NCI-H1105 (cell line): ENCODE measurements at regions not wholly inside any gene's neighbourhood (a gene's known extent, or its start where the extent isn't known, plus 50 kb on each side); places are given as distances from the start of the nearest gene placed in this dataset.
A peak's percentile ranks its signal among the peaks of the same experiment; 100 is the strongest.

Experiments used
- DNase-seq: peaks from one replicate; lab custom pipeline; 2025; lab: John Stamatoyannopoulos, UW

GRCh38 chr17:72408641-72409040 is 287.8 kb downstream of the SOX9 start:
- no peak for DNase-seq

DNA sequence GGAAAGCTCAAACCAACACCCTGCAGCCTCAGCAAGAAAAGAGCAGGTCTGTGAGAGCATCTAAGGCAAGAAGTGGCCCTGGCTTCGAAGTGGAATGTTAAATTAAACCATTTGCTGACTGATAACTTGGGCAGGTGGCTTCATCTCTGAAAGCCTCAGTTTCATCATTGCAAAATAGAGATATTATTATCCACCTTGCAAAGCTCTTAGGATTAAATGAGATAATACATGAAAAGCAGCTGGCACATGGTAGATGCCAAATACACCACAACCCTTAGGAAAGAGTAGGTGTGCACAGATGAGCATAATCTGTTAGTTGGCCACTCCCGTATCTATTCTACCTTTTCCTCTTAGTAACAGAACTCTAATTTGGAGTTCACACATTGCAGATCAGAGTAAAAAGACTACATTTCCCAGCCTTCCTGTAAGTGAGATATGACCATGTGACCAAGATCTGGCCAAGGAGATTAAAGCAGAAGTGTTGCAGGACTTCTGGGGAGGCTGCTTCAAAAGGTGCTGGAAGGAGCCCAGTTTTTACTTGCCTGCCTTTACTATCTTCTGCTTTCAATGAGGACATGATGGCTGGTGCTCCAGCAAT is 288.7 kb downstream of the SOX9 start:
- no peak for DNase-seq

- no peak for DNase-seq
Measured at GRCh38 chr17:72411124-72411563, 290.3 kb downstream of the SOX9 start.

- no peak for DNase-seq
Measured at GRCh38 chr17:72412650-72413076, 291.8 kb downstream of the SOX9 start.

DNA sequence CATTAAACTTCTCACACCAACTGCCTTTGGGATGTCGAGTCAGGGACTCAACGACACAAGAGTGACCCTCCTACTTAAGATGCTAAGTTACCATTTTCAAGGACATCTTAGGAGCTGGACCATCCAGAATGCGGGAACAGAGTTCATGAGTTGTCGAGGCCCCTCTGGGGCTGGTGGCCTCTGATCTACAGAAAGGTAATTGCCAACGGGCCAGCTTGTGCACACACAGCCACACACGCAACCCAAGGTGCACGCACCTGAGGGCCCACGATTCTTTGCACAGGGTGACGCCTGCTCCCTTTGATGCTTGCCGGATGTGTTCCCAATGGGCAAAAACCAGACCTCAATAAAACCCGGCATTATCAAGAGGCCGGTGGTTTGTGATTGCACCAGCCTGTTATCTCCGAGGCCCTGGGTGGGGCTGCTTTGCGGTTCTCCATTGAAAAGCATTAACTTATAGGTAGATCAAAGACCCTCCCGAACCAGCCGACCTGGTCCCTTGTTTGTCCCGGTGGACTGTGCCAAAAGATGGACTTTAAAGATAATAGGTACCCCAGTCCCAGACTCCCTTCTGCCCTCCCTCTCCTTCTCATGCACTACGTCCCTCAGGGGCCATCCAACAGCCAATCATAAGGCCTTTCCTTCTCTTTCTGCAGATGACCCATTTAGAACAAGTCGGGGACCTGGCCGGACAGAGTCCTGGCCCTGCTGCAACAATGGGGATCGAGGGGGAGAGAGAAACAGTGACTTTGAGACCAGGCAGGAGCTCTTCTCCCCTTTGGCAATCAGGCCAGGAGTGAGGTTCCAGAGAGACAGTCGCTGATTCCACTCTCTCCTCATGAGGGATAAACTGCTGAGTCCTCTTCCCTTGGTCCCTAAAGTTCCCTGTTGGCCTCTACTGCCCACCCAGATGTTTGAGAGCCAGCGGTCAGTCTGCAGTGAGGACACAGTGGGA is 292.5 kb downstream of the SOX9 start:
- no peak for DNase-seq

DNA sequence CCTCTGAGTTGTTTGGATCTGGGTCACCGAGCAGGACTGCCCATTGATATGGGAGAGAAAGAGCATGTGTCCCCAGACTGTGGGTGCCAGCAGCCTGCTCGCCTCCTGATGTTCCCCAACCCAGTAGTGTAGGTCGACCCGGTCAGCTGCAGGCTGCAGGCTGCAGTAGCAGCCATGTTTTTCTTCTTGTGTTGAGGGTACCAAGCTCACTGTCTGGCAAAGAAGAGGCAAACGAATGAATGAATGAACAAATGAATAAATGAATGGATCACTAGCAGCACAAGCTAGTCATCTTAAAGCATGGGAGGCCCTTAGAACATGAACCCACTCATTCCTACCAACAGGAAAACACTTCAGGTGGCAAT is 293.2 kb downstream of the SOX9 start:
- DNase-seq = no peak

DNA sequence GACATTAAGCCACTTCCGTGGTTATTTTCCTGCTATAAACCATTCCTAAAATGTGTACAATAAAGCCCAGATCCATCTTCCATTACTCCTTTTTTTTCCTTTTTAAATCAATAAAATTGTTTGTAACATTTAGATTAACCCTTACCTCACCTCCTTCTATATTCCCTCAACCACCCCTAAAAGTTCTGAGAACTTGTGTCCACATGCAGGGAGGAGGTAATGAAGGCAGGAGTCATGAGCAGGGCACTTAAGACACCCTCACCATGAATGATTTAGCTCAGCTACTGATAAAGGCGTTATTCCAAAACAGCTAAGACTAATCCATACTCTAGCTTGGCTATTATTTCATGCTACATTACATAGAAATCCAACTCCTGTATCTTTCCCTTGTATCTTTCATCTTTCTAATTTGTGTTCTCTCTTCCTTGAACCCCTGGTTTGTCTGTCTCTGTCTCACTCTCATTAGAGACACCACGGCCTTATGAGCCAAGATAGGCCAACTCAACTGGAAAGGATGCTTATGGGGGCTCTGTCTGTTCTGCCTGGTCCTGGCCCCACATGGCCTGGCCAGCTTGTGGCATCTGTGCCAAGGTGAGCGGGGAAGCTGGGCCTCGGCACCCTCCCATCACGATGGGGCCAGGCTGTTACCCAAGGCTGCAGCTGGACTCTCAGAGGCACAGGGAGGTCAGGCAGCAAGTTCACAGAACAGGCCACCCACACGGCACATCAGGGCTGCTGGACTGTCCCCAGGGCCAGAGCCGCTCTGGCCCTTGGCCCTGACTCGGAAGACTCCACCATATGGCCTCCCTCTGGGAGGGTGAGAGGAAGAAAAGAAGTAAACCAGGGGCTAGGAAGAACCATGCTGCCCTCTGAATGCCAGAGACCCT is 294.4 kb downstream of the SOX9 start:
- DNase-seq = no peak

DNA sequence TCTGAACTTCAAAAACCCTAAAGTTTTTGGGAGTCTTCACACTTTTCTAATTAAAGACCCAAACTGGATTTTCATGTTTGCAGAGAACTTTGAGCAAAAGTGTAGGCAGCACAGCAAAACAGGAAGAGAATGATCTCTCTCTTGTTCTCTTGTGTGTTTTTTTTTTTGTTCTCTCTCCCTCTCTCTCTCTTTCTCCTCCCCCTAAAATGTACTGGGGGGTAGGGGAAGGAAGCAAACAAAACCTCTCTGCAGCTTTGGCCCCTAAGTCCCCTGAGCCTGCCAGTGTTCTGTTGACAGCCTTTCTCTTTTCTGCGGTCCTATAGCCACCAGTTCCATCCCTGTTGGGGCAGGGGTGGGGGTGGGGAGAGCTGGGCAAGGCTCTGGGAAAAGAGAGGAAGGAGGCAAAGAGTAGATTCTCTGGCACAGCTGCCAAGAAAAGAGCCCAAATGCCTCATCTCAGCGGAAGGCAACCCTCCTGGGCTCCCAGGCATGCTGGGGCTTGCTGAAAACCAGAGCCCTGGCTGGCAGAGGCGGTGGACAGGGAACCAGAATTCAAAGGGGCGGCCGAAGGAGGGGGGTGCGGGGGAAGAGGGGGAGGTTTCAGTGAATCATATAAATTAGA is 295.3 kb downstream of the SOX9 start:
- DNase-seq = peak; percentile 41

DNA sequence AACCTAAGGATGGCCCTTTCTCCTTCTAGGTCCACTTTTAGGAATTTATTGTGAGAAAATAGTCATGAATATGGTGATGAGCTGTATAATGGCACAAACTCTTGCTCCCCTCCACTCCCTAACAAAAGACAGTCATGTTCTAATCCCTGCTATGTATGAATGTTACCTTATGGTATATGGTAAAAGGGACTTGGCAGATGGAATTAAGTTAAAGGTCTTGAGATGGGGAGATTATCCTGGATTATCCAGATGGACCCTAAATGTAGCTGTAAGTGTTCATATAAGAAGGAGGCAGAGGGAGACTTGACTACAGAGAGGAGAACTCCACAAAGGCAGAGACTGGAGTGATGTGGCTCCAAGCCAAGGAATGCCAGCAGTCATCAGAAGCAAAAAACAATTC is 296.1 kb downstream of the SOX9 start:
- no peak for DNase-seq

DNA sequence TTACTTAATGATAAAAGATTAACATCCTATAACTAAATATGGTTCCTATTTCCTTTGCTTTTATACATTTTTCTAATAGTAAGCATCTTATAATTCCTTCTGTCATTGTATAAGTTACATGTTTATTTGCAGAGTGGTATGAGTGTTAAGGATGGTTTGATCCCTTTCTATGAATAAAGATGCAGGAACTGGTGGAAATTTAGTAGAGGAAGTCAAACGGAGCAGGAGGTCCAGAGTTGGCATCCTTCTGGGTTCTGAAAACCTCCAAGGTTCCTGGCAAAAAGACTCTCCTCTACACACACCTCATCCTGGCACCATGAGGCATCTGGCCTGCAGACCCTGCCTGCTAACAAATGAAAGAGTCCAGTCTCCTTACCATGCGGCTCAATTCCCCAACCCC is 296.8 kb downstream of the SOX9 start:
- no peak for DNase-seq

DNA sequence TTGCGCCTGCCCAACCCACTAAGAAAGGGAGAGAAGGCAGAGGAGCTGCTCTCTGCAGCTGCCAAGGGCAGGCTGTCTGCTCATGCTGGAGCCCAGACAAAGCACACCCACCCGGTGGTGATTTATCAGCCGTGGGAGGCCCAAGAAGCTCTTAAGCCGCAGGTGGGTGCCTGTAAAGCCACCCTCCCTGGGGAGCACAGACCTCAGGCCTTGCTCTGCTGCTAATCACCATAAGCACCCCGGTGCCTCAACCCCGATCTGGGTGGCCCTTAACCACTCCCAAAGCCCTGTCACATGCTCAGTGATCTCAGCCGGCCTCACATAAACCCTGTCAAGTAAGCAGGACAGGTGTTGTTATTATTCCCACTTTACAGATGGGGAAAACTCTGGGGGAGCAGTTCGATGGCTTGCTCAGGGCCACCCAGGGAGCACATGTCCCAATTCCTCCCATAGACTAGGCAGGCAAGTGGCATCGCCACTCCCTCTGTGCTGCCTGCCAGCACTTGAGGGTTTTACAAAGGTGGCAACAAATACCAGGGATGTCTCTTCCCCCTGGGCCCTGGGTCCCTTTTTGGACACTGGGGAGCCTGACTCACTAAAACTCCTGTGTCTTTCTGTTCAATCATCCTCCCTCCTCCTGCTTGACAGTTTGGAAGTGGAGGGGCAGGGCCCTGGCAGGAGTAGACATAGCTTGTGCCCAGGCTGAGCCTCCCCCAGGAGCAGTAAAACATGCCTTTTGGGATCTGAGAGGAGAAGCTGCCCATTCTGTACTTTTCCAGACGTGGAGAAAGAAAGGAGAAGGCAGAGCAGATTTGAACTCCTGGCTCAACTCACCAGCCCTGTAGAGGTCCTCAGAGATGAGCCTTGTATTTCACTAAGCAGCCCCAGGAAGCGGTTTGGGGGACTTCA is 299.3 kb downstream of the SOX9 start:
- no peak for DNase-seq

GRCh38 chr17:72420775-72421127 is 299.9 kb downstream of the SOX9 start:
- no peak for DNase-seq

DNA sequence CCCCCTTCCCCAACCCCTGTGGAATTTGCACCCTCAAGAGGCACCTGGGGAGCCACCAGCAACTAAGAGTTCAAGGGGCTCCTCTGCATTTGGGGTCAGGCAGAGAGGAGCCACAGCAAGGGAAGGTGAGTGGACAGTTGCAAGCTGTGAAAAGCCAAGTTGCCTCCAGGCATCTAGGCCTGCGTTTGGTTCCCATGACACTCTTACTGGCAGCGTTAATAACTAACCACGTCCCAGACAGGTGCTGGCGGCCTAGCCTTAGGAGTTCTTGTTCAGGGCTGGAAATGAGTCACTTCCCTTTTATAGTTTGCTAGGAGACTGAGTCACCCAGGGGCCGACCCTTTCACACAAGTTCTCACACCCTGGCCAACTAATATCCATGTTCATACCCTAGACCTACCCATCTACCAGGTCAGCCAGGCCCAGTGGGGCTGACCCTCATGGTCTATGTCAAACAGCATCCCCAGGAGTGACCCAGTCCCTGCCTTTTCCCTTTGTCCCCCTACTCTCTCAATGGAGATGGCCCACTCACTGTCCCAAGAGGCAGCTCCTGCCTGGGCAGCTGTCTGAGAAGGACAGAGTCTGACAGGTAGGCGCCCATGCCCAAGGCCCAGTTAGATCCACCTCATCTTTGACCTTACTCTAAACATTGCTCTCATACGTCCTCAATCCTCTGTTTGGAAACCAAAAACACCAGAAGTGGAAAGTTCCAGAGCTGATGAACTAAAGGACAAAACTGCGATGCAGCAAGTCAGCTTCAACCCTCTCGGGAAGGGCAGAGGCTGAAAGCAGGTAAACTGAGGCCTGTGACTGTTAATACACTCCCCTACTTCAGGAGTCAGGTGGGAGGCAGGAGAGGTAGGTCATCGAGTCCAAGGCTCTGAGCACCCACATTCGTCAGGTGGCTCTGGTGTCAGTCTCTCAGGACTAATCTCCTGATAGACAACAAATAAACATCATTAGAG is 300.6 kb downstream of the SOX9 start:
- DNase-seq = no peak

DNA sequence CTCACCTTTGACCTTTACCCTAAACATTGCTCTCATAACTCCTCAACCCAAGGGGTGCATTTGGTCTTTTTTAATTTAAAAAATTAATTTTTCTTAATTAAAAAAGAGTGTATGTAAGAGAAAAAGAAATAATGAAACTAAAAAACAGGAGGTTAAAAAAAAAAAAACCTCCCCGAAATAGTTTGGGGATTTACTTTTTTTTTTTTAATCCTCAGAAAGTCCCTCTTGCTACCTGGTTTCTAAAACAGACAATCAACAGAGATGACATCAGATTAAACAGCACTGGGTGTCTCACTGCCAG is 301.3 kb downstream of the SOX9 start:
- no peak for DNase-seq

- no peak for DNase-seq
Measured at GRCh38 chr17:72422505-72423285, 301.9 kb downstream of the SOX9 start.

DNA sequence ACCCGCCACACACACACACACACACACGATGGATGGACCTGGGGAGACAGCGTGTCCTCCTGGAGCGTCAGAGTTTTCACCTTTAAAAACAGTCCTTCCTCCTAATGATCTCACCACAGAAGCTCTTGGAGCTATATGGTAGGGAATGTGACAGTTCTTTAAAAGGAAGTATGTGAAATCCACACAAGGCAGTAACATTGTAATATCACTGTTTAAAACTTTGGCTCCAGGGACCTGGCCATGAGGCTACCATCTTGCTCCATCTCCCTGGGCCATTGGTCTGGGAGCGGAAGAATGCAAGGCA is 302.4 kb downstream of the SOX9 start:
- DNase-seq = no peak

GRCh38 chr17:72423718-72424117 is 302.9 kb downstream of the SOX9 start:
- no peak for DNase-seq

GRCh38 chr17:72424505-72425117 is 303.8 kb downstream of the SOX9 start:
- no peak for DNase-seq
